H9 (cell line): ENCODE measurements at regions not wholly inside any gene's neighbourhood (a gene's known extent, or its start where the extent isn't known, plus 50 kb on each side); places are given as distances from the start of the nearest gene placed in this dataset.

Source experiments
- DNase-seq: peaks from one replicate; pipeline ENCODE4 v3.0.0-alpha.2; 2017
- H2AFZ ChIP-seq: one replicate; pipeline ENCODE4 v1.6.1; 2013; ENCODE audit warnings: mild to moderate bottlenecking, low read length, control low read depth, moderate library complexity
- H2AK5ac ChIP-seq: 2 replicates; pipeline ENCODE4 v1.6.1; 2013; ENCODE audit warnings: low read length, control low read depth, mixed read lengths; ENCODE audit not compliant: insufficient read length
- H2BK120ac ChIP-seq: one replicate; pipeline ENCODE4 v1.6.1; 2013; ENCODE audit warnings: low read depth, mild to moderate bottlenecking, low read length, control low read depth, inconsistent platforms; ENCODE audit not compliant: poor library complexity, severe bottlenecking
- H2BK12ac ChIP-seq: 2 replicates; pipeline ENCODE4 v1.6.1; 2013; ENCODE audit warnings: low read length, control low read depth, mixed read lengths, low read depth; ENCODE audit not compliant: insufficient read length
- H2BK15ac ChIP-seq: 2 replicates; pipeline ENCODE4 v1.6.1; 2013; ENCODE audit warnings: low read depth, low read length, control low read depth
- H2BK20ac ChIP-seq: one replicate; pipeline ENCODE4 v1.6.1; 2013; ENCODE audit warnings: low read depth, mild to moderate bottlenecking, low read length, control low read depth, inconsistent platforms; ENCODE audit not compliant: poor library complexity, severe bottlenecking
- H2BK5ac ChIP-seq: 2 replicates; pipeline ENCODE4 v1.6.1; 2013; ENCODE audit warnings: low read length, control low read depth, mixed read lengths; ENCODE audit not compliant: insufficient read length
- H3K14ac ChIP-seq: 2 replicates; pipeline ENCODE4 v1.6.1; 2013; ENCODE audit warnings: low read length, control low read depth; ENCODE audit not compliant: insufficient read depth
- H3K18ac ChIP-seq: 2 replicates; pipeline ENCODE4 v1.6.1; 2013; ENCODE audit warnings: low read depth, mild to moderate bottlenecking, mixed read lengths, low read length, control low read depth; ENCODE audit not compliant: insufficient read length
- H3K23ac ChIP-seq: 2 replicates; pipeline ENCODE4 v1.6.1; 2013; ENCODE audit warnings: low read length, control low read depth, mixed read lengths, low read depth; ENCODE audit not compliant: insufficient read length
- H3K23me2 ChIP-seq: 2 replicates; pipeline ENCODE4 v1.6.1; 2013; ENCODE audit warnings: low read depth, mild to moderate bottlenecking, mixed read lengths, low read length, control low read depth; ENCODE audit not compliant: insufficient read length, poor library complexity, severe bottlenecking
- H3K27ac ChIP-seq: 2 replicates; pipeline ENCODE4 v1.5.1; 2013; ENCODE audit warnings: low read length, control low read depth, mixed read lengths, low read depth; ENCODE audit not compliant: insufficient read length
- H3K27me3 ChIP-seq: 2 replicates; pipeline ENCODE4 v1.6.1; 2013; ENCODE audit warnings: low read length, control low read depth, inconsistent platforms; ENCODE audit not compliant: insufficient read depth
- H3K4ac ChIP-seq: 2 replicates; pipeline ENCODE4 v1.6.1; 2013; ENCODE audit warnings: low read depth, mild to moderate bottlenecking, control low read depth, inconsistent platforms, low read length, moderate library complexity
- H3K4me1 ChIP-seq: 2 replicates; pipeline ENCODE4 v1.6.1; 2013; ENCODE audit warnings: low read length, control low read depth, inconsistent platforms; ENCODE audit not compliant: insufficient read depth
- H3K4me2 ChIP-seq: 2 replicates; pipeline ENCODE4 v1.6.1; 2013; ENCODE audit warnings: low read length, control low read depth, mixed read lengths; ENCODE audit not compliant: insufficient read length, insufficient read depth
- H3K56ac ChIP-seq: 2 replicates; pipeline ENCODE4 v1.6.1; 2013; ENCODE audit warnings: low read depth, mild to moderate bottlenecking, mixed read lengths, low read length, control low read depth; ENCODE audit not compliant: insufficient read length
- H3K79me1 ChIP-seq: 2 replicates; pipeline ENCODE4 v1.6.1; 2013; ENCODE audit warnings: low read depth, mild to moderate bottlenecking, moderate library complexity, low read length, control low read depth, inconsistent platforms; ENCODE audit not compliant: insufficient read depth, poor library complexity, severe bottlenecking
- H3K79me2 ChIP-seq: 2 replicates; pipeline ENCODE4 v1.6.1; 2013; ENCODE audit warnings: low read length, control low read depth, inconsistent platforms; ENCODE audit not compliant: insufficient read depth
- H3K9ac ChIP-seq: 2 replicates; pipeline ENCODE4 v1.6.1; 2013; ENCODE audit warnings: low read length, control low read depth, mixed read lengths; ENCODE audit not compliant: insufficient read length; ENCODE audit errors: extremely low read depth
- H3K9me3 ChIP-seq: one replicate; pipeline ENCODE4 v1.6.1; 2013; ENCODE audit warnings: low read depth, low read length, inconsistent platforms; ENCODE audit not compliant: control insufficient read depth
- H3T11ph ChIP-seq: one replicate; pipeline ENCODE4 v1.6.1; 2013; ENCODE audit warnings: mild to moderate bottlenecking, low read length, control low read depth, inconsistent platforms
- H4K20me1 ChIP-seq: one replicate; pipeline ENCODE4 v1.6.1; 2013; ENCODE audit not compliant: control insufficient read depth, insufficient read length, insufficient read depth
- H4K5ac ChIP-seq: 2 replicates; pipeline ENCODE4 v1.6.1; 2013; ENCODE audit warnings: low read depth, mild to moderate bottlenecking, mixed read lengths, low read length, control low read depth; ENCODE audit not compliant: insufficient read length
- H4K8ac ChIP-seq: replicated peaks from 2 replicates; pipeline ENCODE4 v1.6.1; 2013; ENCODE audit warnings: low read length, control low read depth, mixed read lengths, low read depth; ENCODE audit not compliant: insufficient read length
- H4K91ac ChIP-seq: 2 replicates; pipeline ENCODE4 v1.6.1; 2013; ENCODE audit warnings: low read depth, mild to moderate bottlenecking, moderate library complexity, mixed read lengths, low read length, control low read depth; ENCODE audit not compliant: insufficient read length
- H3K27ac Mint-ChIP-seq, 3 experiments: 2 replicates in 2 of 3; 3 replicates in 1 of 3; pipeline ENCODE4 v1.8.0; 2020 to 2021; ENCODE audit warnings: mixed read lengths in 3 of 3, mild to moderate bottlenecking in 1 of 3, moderate library complexity in 1 of 3
- H3K27me3 Mint-ChIP-seq: 2 replicates; pipeline ENCODE4 v1.8.0; 2021; ENCODE audit warnings: low read depth, mild to moderate bottlenecking, moderate library complexity, mixed read lengths
- H3K36me3 Mint-ChIP-seq, 3 experiments: 2 replicates in 2 of 3; 3 replicates in 1 of 3; pipeline ENCODE4 v1.8.0; 2020 to 2021; ENCODE audit warnings: low read depth in 3 of 3, mixed read lengths in 3 of 3; ENCODE audit not compliant: insufficient read depth in 1 of 3
- H3K4me1 Mint-ChIP-seq, 2 experiments: 2 replicates each; pipeline ENCODE4 v1.8.0; 2020; ENCODE audit warnings: mixed read lengths in 2 of 2
- H3K4me3 Mint-ChIP-seq, 2 experiments: 2 replicates in 1 of 2; 3 replicates in 1 of 2; pipeline ENCODE4 v1.8.0; 2020 to 2021; ENCODE audit warnings: mild to moderate bottlenecking in 2 of 2, mixed read lengths in 2 of 2, moderate library complexity in 1 of 2
- H3K9me3 Mint-ChIP-seq, 2 experiments: 2 replicates in 1 of 2; 3 replicates in 1 of 2; pipeline ENCODE4 v1.8.0; 2020; ENCODE audit warnings: mild to moderate bottlenecking in 2 of 2, mixed read lengths in 2 of 2, moderate library complexity in 1 of 2
- CTCF ChIP-seq: fragments of 200-600 bp; sonication (generic); conservative IDR thresholded peaks from 3 replicates; pipeline ENCODE4 v1.8.0; 2021; ENCODE audit warnings: antibody characterized with exemption, mild to moderate bottlenecking
- WGBS: extraction: QIAGEN DNeasy Blood & Tissue Kit; methylation state at CpG from one replicate; pipeline ENCODE4 v1.1.7; 2013; ENCODE audit warnings: missing lambda C conversion rate, low lambda C conversion rate, mixed read lengths; ENCODE audit not compliant: insufficient read length; ENCODE audit errors: extremely low coverage; 5-methylcytosine and 5-hydroxymethylcytosine counted together

DNA sequence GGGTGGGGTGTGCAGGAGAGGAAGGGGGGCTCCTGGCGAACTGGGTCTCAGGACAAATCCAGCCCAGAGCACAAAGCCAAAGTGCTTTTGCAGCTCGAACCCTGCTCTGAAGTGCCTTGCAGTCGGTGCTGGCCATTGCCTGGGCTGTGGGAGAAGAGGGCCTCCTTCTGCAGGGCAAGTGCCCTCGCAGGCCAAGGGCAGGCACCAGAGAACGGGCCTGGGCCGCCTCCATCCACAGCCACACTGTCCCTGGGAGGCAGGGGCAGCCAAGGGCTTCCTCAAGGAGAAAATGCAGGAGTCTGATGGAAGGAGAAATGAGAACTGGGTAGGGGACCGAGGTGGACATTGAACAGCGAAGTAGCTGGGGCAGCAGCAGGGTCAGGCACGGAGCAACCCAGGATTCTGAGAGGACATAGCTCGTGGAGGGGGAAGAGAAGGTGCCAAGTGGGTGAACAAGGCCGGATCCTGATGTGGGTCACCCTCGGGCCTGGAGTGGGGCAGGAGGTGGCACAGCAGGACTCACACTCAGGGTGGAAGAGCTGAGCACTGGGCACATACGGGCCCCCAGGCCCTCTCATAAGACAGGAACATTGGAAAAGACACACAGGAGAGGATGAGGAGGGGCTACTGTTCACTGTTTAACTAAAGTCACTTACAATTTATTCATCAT lies 312.8 kb upstream of the SALL3 start:
- no peak for DNase-seq
- no peak for TF ChIP-seq CTCF
- H3K4me3 Mint-ChIP-seq: no peak overlapping the region

More for the DNA sequence above, 312.8 kb upstream of the SALL3 start:
- Histone ChIP-seq H2BK5ac (no peak overlapping the region), H3K9ac (no peak overlapping the region), H3K23me2 (no peaks in the 10 kb centered on the region), H2BK120ac (no peak overlapping the region), H3K4me1 (peaks cover 5% of the 10 kb centered on the region; the same call in 1 of the 2 replicates), H3K27me3 (no peaks in the 10 kb centered on the region), H4K20me1 (no peaks in the 10 kb centered on the region), H3K9me3 (no peaks in the 10 kb centered on the region), H3T11ph (no peak overlapping the region), H4K91ac (no peak overlapping the region), H3K27ac (no peak overlapping the region), H3K23ac (no peak overlapping the region), H2BK20ac (no peak overlapping the region), H3K79me2 (no peaks in the 10 kb centered on the region), H3K4me2 (no peak overlapping the region), H2AFZ (no peak overlapping the region), H3K18ac (no peak overlapping the region), H2AK5ac (no peak overlapping the region), H3K14ac (no peak overlapping the region), H3K56ac (no peak overlapping the region), H2BK12ac (no peak overlapping the region), H3K79me1 (no peaks in the 10 kb centered on the region), H4K8ac (no peak overlapping the region), H3K4ac (no peak overlapping the region), H2BK15ac (no peak overlapping the region; the same call in 1 of the 2 replicates), H4K5ac (no peak overlapping the region)
- no CpG with 5 or more reads among the region's 13 CpGs for WGBS
- Mint-ChIP-seq H3K4me1 (peaks cover 17 to 18% of the 10 kb centered on the region in 2 experiments), H3K9me3 (no peaks in the 10 kb centered on the region), H3K27me3 (peaks cover 2% of the 10 kb centered on the region), H3K27ac (no peak overlapping the region; a peak in 1 of 7 replicates), H3K36me3 (peaks cover 0 to 5% (median 0%) of the 10 kb centered on the region in 3 experiments; a peak in 1 of 7 replicates)
